Activated naive CD8-positive, alpha-beta T cell (primary cell): ENCODE measurements at regions not wholly inside any gene's neighbourhood (a gene's known extent, or its start where the extent isn't known, plus 50 kb on each side); places are given as distances from the start of the nearest gene placed in this dataset.
"Not testable (repeated sequence)": the region's sequence is repeated elsewhere in the genome, so short reads cannot be mapped to it uniquely, and the experiment has no call there.

ENCODE experiments used
- H3K27ac Mint-ChIP-seq: one replicate; pipeline ENCODE4 v1.8.0; 2021; ENCODE audit warnings: mixed read lengths
- H3K27me3 Mint-ChIP-seq: one replicate; pipeline ENCODE4 v1.8.0; 2021; ENCODE audit warnings: mixed read lengths
- H3K36me3 Mint-ChIP-seq: one replicate; pipeline ENCODE4 v1.8.0; 2021; ENCODE audit warnings: mixed read lengths
- H3K4me1 Mint-ChIP-seq: one replicate; pipeline ENCODE4 v1.8.0; 2021; ENCODE audit warnings: low read depth, mixed read lengths
- H3K4me3 Mint-ChIP-seq: one replicate; pipeline ENCODE4 v1.8.0; 2021; ENCODE audit warnings: mild to moderate bottlenecking, mixed read lengths
- H3K9me3 Mint-ChIP-seq: one replicate; pipeline ENCODE4 v1.8.0; 2021; ENCODE audit warnings: low read depth, mixed read lengths

GRCh38 chr3:71991681-71992080 is 206.7 kb upstream of the PROK2 start:
- no peaks in the 10 kb centered on the region for H3K36me3 Mint-ChIP-seq
- peaks cover 5% of the 10 kb centered on the region for H3K9me3 Mint-ChIP-seq
- H3K27me3 Mint-ChIP-seq: peaks cover 3% of the 10 kb centered on the region
- no peak overlapping the region for H3K27ac Mint-ChIP-seq
- peaks cover 6% of the 10 kb centered on the region for H3K4me1 Mint-ChIP-seq
- H3K4me3 Mint-ChIP-seq: no peak overlapping the region

GRCh38 chr3:71991046-71991445 is 206.1 kb upstream of the PROK2 start:
- Mint-ChIP-seq H3K4me1 (peaks cover 6% of the 10 kb centered on the region), H3K4me3 (no peak overlapping the region), H3K9me3 (peaks cover 5% of the 10 kb centered on the region), H3K27me3 (peaks cover 3% of the 10 kb centered on the region), H3K36me3 (no peaks in the 10 kb centered on the region), H3K27ac (no peak overlapping the region)

GRCh38 chr3:71990545-71990944 is 205.6 kb upstream of the PROK2 start:
- H3K9me3 Mint-ChIP-seq: peaks cover 5% of the 10 kb centered on the region
- H3K4me3 Mint-ChIP-seq: no peak overlapping the region
- H3K27me3 Mint-ChIP-seq: peaks cover 3% of the 10 kb centered on the region
- no peaks in the 10 kb centered on the region for H3K36me3 Mint-ChIP-seq
- no peak overlapping the region for H3K27ac Mint-ChIP-seq
- H3K4me1 Mint-ChIP-seq: peaks cover 6% of the 10 kb centered on the region

GRCh38 chr3:71989165-71989564 is 204.2 kb upstream of the PROK2 start:
- Mint-ChIP-seq H3K4me3 (no peak overlapping the region), H3K4me1 (peaks cover 14% of the 10 kb centered on the region), H3K27ac (no peak overlapping the region), H3K9me3 (peaks cover 5% of the 10 kb centered on the region), H3K27me3 (no peaks in the 10 kb centered on the region), H3K36me3 (no peaks in the 10 kb centered on the region)

- Mint-ChIP-seq H3K4me3 (no peak overlapping the region), H3K27ac (no peak overlapping the region), H3K9me3 (peaks cover 5% of the 10 kb centered on the region), H3K27me3 (no peaks in the 10 kb centered on the region), H3K36me3 (no peaks in the 10 kb centered on the region), H3K4me1 (peaks cover 18% of the 10 kb centered on the region)
Measured at GRCh38 chr3:71987828-71988227, 202.9 kb upstream of the PROK2 start.

- peaks cover 25% of the 10 kb centered on the region for H3K4me1 Mint-ChIP-seq
- H3K4me3 Mint-ChIP-seq: no peak overlapping the region
- no peak overlapping the region for H3K27ac Mint-ChIP-seq
- H3K27me3 Mint-ChIP-seq: no peaks in the 10 kb centered on the region
- H3K9me3 Mint-ChIP-seq: peaks cover 5% of the 10 kb centered on the region
- H3K36me3 Mint-ChIP-seq: no peaks in the 10 kb centered on the region
Measured at GRCh38 chr3:71987089-71987735, 202.3 kb upstream of the PROK2 start.

GRCh38 chr3:71986606-71987005 is 201.7 kb upstream of the PROK2 start:
- no peaks in the 10 kb centered on the region for H3K27me3 Mint-ChIP-seq
- H3K36me3 Mint-ChIP-seq: no peaks in the 10 kb centered on the region
- H3K4me1 Mint-ChIP-seq: peaks cover 26% of the 10 kb centered on the region
- peaks cover 5% of the 10 kb centered on the region for H3K9me3 Mint-ChIP-seq
- no peak overlapping the region for H3K4me3 Mint-ChIP-seq
- no peak overlapping the region for H3K27ac Mint-ChIP-seq

GRCh38 chr3:71984843-71985613 is 200.1 kb upstream of the PROK2 start:
- no peak overlapping the region for H3K27ac Mint-ChIP-seq
- H3K27me3 Mint-ChIP-seq: no peaks in the 10 kb centered on the region
- H3K4me1 Mint-ChIP-seq: peaks cover 22% of the 10 kb centered on the region
- no peaks in the 10 kb centered on the region for H3K36me3 Mint-ChIP-seq
- no peaks in the 10 kb centered on the region for H3K9me3 Mint-ChIP-seq
- H3K4me3 Mint-ChIP-seq: peak overlapping the region; percentile 64

GRCh38 chr3:71983694-71984093 is 198.7 kb upstream of the PROK2 start:
- H3K4me3 Mint-ChIP-seq: no peak overlapping the region
- H3K27ac Mint-ChIP-seq: no peak overlapping the region
- H3K9me3 Mint-ChIP-seq: no peaks in the 10 kb centered on the region
- peaks cover 22% of the 10 kb centered on the region for H3K4me1 Mint-ChIP-seq
- H3K27me3 Mint-ChIP-seq: no peaks in the 10 kb centered on the region
- no peaks in the 10 kb centered on the region for H3K36me3 Mint-ChIP-seq

- H3K4me3 Mint-ChIP-seq, H3K9me3 Mint-ChIP-seq, H3K36me3 Mint-ChIP-seq, H3K27ac Mint-ChIP-seq, H3K27me3 Mint-ChIP-seq: not testable (repeated sequence)
- peaks cover 22% of the 10 kb centered on the region for H3K4me1 Mint-ChIP-seq
Measured at GRCh38 chr3:71982506-71983258, 197.7 kb upstream of the PROK2 start.

- Mint-ChIP-seq H3K27ac (no peak overlapping the region), H3K36me3 (no peaks in the 10 kb centered on the region), H3K4me1 (peaks cover 15% of the 10 kb centered on the region), H3K27me3 (peaks cover 5% of the 10 kb centered on the region), H3K9me3 (no peaks in the 10 kb centered on the region), H3K4me3 (no peak overlapping the region)
Measured at GRCh38 chr3:71979175-71979574, 194.2 kb upstream of the PROK2 start.

- no peaks in the 10 kb centered on the region for H3K36me3 Mint-ChIP-seq
- peaks cover 5% of the 10 kb centered on the region for H3K27me3 Mint-ChIP-seq
- no peak overlapping the region for H3K4me3 Mint-ChIP-seq
- no peak overlapping the region for H3K27ac Mint-ChIP-seq
- H3K9me3 Mint-ChIP-seq: no peaks in the 10 kb centered on the region
- peaks cover 12% of the 10 kb centered on the region for H3K4me1 Mint-ChIP-seq
Measured at GRCh38 chr3:71978150-71978721, 193.3 kb upstream of the PROK2 start.

GRCh38 chr3:71977525-71977924 is 192.6 kb upstream of the PROK2 start:
- no peaks in the 10 kb centered on the region for H3K36me3 Mint-ChIP-seq
- peaks cover 7% of the 10 kb centered on the region for H3K4me1 Mint-ChIP-seq
- H3K4me3 Mint-ChIP-seq: no peak overlapping the region
- peaks cover 5% of the 10 kb centered on the region for H3K27me3 Mint-ChIP-seq
- no peak overlapping the region for H3K27ac Mint-ChIP-seq
- no peaks in the 10 kb centered on the region for H3K9me3 Mint-ChIP-seq

GRCh38 chr3:71975573-71975972 is 190.6 kb upstream of the PROK2 start:
- Mint-ChIP-seq H3K4me3 (no peak overlapping the region), H3K27ac (no peak overlapping the region), H3K36me3 (no peaks in the 10 kb centered on the region), H3K9me3 (no peaks in the 10 kb centered on the region), H3K4me1 (peaks cover 2% of the 10 kb centered on the region), H3K27me3 (peaks cover 5% of the 10 kb centered on the region)

GRCh38 chr3:71974786-71975185 is 189.8 kb upstream of the PROK2 start:
- H3K36me3 Mint-ChIP-seq: no peaks in the 10 kb centered on the region
- H3K4me3 Mint-ChIP-seq: no peak overlapping the region
- H3K27me3 Mint-ChIP-seq: peaks cover 5% of the 10 kb centered on the region
- H3K9me3 Mint-ChIP-seq: no peaks in the 10 kb centered on the region
- H3K4me1 Mint-ChIP-seq: peaks cover 2% of the 10 kb centered on the region
- H3K27ac Mint-ChIP-seq: no peak overlapping the region
